GM23248 (cell line): ENCODE measurements at regions not wholly inside any gene's neighbourhood (a gene's known extent, or its start where the extent isn't known, plus 50 kb on each side); places are given as distances from the start of the nearest gene placed in this dataset.

Experiments
- EZH2 ChIP-seq: fragments of 200-600 bp; sonication (generic); IDR thresholded peaks from 2 replicates; pipeline ENCODE4 v1.6.1; 2018; ENCODE audit warnings: antibody characterized with exemption, mild to moderate bottlenecking; ENCODE audit not compliant: insufficient read depth, poor library complexity, severe bottlenecking
- EZH2phosphoT487 ChIP-seq: fragments of 200-600 bp; sonication (generic); IDR thresholded peaks from 2 replicates; pipeline ENCODE4 v1.6.1; 2018; ENCODE audit warnings: antibody characterized with exemption, moderate library complexity, mild to moderate bottlenecking, low read depth; ENCODE audit not compliant: insufficient read depth

DNA sequence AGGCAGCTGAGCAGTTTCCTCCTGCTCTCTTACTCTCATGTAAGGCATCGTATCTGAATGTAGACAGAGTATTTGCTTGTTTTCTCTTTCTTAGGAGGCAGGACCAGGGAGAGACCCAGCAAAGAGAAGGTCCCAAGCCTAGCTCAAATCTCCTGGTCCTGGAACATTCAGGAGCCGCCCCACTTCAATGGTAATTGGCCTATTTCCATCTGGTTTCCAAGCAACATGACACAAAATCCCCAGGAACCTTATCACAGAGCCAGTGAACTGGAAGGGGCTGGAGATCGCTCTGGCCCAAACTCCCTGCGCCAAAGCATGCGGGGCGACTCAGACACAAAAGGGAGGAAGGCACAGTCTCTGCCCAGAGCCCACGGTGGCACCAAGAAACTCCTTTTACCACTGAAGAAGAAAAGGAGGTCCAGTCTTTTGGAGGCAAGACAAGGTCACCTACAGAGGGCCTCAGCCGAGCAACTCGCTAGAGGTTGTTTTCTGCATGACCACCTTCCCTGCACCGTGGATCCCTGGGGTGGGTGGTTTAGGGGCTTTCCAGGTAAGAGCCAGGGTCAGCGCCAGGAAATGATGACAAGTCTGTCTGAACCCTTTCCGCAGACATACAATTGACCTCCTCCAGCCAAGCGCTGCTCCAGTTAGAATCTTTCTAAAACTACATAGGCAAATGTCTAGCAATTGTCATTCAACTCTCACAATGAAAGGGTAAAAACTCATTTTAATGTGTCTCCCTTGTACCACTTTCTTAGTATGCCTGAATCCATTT is 394.7 kb downstream of the SOX9 start:
- TF ChIP-seq EZH2phosphoT487 (no peak), EZH2 (no peak)
